ENCODE measurements at regions not wholly inside any gene's neighbourhood (a gene's known extent, or its start where the extent isn't known, plus 50 kb on each side); places are given as distances from the start of the nearest gene placed in this dataset.

DNA sequence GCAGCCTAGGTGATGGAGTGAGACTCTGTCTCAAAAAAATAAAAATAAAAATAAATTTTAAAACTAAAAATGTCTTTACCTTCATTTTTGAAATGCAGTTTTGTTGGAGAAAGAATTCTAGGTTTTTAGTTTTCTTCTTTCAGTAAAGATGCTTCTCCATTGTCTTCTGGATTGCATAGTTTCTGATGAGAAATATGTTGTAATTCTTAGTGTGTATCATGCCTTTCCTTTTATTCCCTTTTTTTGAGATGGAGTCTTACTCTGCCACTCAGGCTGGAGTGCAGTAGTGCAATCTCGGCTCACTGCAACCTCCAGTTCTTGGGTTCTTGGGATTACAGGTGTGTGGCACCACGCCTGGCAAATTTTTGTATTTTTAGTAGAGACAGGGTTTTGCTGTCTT, 130.0 kb upstream of the FBXO11 start:
- TF ChIP-seq, protein P1, sequence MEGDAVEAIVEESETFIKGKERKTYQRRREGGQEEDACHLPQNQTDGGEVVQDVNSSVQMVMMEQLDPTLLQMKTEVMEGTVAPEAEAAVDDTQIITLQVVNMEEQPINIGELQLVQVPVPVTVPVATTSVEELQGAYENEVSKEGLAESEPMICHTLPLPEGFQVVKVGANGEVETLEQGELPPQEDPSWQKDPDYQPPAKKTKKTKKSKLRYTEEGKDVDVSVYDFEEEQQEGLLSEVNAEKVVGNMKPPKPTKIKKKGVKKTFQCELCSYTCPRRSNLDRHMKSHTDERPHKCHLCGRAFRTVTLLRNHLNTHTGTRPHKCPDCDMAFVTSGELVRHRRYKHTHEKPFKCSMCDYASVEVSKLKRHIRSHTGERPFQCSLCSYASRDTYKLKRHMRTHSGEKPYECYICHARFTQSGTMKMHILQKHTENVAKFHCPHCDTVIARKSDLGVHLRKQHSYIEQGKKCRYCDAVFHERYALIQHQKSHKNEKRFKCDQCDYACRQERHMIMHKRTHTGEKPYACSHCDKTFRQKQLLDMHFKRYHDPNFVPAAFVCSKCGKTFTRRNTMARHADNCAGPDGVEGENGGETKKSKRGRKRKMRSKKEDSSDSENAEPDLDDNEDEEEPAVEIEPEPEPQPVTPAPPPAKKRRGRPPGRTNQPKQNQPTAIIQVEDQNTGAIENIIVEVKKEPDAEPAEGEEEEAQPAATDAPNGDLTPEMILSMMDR (conservative IDR thresholded peaks at IDR 0.05; ENCODE audit: low read length): no peak
- no peak for TF ChIP-seq EZH2phosphoT487 (IDR thresholded peaks at IDR 0.05; ENCODE audit: borderline replicate concordance)
